Ureter (tissue), 1 donor: ENCODE measurements at regions not wholly inside any gene's neighbourhood (a gene's known extent, or its start where the extent isn't known, plus 50 kb on each side); places are given as distances from the start of the nearest gene placed in this dataset.
"Not testable (repeated sequence)": the region's sequence is repeated elsewhere in the genome, so short reads cannot be mapped to it uniquely, and the experiment has no call there.

Source experiments
- DNase-seq: peaks from one replicate; pipeline ENCODE4 v3.0.0-alpha.2; 2020; ENCODE audit warnings: low spot score
- donor health status: DM: yes; HTN: yes; CAD: no.

DNA sequence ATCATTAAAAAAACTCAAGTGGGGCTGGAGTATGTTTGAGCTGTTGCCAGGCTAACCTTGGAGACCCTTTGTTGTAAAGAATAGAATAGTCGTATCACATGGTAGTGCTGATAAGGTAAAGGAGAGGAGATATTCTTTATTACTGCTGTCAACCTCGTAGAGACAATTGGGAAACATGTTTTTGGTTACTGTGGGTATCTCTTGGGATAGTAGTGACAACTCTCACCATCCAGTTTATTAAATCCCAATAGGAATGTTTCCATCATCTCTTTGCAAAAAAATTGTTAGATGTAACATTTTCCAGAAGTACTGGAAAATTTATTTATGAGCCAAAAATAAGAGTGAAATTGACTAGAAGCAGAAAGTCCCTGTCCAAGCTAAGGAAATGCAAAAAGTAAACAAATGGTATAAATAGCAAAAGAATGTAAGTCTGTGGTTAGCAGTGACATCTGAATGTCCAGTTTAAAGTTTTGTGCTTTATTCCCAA lies 829.3 kb upstream of the CITED2 start:
- no peak for DNase-seq

DNA sequence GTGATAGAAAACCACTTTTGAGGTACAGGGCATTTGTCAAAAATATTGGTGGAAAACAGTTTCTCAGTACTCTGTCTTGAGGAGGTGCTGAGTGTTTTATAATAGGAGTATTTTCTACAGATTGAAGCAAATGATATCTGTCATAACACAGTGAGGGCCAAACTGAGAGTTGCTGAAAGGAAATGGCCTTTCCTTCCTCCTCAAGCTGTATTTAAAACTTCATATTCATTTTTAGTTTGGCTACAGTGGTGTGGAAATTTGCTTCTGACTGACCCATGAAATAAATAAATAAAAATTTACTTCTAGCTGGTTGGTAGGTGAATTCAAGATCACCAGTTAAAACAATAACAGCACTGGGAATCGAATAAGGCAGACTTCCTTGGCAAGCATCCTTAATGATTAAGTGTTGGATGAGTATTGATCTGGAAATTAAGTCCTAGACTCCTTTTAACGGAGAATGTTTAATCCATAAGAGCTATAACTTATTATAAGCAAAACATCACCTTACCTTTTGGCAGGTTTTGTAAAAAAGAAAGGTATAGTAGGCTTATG lies 828.6 kb upstream of the CITED2 start:
- no peak for DNase-seq

DNA sequence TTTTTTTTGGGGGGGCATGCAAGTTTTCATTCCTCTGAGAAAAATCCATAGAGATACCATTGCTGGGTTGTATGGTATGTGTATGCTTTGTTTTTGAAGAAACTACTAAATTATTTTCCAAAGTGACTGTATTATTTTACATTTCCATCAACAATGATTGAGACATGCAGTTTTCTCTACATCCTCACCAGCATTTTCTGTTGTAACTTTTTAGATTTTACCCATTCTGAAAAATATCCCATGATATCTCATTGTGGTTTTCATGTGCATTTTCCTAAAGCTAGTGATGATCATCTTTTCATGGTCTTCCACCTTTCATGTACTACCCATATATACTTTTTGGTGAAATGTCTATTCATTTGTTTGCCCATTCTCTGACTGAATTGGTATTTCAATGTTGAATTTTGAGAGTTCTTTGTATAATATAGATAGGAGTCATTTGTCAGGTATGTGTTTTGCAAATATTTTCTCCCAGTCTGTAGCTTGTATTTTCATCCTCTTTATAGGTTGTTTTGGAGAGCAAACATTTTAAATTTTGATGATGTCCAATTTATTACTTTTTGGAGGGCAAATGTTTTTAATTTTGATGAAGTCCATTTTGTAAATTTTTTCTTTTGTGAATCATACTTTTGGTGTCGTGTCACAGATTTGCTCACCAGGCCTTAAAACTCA lies 827.5 kb upstream of the CITED2 start:
- DNase-seq: no peak

DNA sequence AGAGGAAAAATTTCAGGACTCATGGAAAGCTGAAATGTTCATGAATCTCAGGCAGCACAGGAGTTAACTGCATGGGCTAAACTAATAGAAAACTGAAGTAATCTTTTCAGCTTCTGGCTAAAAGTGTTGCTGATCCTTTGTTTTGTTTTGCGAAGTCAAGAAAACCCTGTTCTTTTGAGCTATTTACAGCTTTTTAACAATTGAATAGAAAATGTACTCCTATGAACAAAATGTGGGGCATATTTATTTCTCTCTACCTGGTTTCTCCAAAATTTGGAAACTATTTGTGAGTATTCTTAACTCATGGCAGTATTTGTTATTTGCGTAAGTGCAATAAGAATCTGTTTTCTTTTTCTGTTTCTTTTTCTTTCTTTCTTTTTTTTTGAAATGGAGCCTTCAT lies 818.8 kb upstream of the CITED2 start:
- no peak for DNase-seq

DNA sequence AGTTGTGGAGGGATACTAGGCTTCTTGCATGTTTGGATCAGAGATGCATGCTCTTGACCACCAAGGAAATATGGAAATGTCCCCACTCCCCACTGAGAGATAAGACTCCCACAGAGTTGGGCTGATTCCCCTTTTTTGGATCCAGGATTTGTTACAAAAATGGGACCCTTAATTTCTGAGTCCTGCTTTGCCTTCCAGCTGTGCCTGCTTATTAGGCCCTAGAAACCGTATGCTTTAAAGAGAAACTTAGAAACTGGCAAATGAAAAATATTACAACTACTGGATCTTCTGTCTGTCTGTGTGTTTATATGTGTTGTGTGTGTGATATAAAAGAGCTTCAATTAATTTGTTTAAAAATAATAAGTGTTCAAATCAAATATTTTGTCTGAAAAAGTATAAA lies 817.6 kb upstream of the CITED2 start:
- no peak for DNase-seq

DNA sequence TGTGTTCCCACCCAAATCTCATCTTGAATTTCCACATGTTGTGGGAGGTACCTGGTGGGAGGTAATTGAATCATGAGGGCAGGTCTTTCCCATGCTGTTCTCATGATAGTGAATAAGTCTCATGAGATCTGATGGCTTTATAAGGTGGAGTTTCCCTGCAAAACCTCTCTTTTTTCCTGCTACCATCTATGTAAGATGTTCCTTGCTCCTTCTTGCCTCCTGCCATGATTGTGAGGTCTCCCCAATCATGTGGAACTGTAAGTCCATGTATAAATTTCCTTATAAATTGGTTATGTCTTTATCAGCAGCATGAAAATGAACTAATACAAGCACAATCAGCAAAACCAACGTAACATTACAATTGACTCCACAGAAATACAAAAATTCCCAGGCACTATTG lies 814.8 kb upstream of the CITED2 start:
- not testable (repeated sequence) for DNase-seq

DNA sequence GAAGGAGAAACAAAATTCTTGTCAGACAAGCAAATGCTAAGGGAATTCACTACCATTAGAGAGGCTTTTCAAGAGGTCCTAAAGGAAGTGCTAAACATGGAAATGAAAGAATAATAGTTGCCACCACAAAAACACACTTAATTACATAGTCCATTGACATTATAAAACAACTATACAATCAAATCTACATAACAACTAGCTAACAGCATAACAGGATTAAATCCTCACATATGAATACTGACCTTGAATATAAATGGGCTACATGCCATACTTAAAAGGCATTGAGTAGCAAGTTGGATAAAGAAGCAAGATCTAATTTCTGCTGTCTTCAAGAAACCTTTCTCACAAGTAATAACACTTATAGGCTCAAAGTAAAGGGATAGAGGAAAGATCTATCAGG lies 811.5 kb upstream of the CITED2 start:
- DNase-seq: no peak

DNA sequence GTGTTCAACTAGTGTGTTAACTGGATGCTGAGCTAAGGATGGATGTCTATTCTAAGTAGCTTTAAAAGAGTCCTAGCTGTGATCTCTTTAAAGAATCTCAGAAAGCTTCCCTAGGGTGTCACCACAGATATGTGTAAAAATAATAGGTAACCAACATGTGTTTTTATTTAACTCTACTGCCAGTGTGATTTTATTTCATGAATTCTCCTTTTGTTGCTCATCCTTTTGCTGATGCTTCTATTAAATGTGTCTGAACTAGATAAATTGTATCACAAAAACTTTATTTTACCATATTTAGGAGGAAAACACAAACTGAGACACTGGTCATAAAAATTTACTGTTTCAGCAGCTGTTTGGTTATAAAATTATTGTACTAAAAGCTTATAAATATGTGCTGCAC lies 809.4 kb upstream of the CITED2 start:
- no peak for DNase-seq

DNA sequence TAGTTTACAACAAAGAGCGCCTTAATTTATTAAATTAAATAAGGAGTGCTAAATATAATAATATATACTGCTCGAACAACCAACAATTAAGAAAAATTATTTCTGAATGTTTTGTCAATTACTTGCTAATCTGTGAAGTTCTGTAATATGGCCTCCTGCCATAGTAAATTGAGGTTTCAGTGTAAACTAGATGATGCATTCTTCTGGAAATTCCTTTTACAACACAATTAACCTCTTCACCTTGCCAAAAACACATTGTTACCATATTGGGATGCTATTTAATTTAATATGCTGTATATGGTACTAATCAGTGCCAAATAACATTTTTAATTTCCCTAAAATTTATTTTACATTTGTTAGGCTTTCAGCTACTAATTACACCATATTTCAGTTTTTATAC lies 808.4 kb upstream of the CITED2 start:
- DNase-seq: no peak

DNA sequence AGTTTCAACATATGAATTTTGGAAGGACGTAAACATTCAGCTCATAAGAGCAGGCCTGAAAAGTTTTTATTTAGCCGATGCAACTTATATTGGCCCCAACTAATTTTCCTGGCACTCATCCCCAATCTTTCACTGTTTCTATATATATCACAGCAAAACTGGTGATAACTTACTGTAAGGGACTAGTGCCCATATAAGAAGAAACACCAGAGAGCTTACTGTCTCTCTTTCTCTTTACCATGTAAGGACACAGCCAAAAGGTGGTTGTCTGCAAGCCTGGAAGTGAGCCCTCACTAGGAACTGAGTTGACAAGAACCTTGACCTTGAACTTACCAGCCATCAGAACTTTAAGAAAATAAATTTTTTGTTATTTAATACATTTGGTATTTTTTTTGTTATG lies 807.4 kb upstream of the CITED2 start:
- DNase-seq: no peak

DNA sequence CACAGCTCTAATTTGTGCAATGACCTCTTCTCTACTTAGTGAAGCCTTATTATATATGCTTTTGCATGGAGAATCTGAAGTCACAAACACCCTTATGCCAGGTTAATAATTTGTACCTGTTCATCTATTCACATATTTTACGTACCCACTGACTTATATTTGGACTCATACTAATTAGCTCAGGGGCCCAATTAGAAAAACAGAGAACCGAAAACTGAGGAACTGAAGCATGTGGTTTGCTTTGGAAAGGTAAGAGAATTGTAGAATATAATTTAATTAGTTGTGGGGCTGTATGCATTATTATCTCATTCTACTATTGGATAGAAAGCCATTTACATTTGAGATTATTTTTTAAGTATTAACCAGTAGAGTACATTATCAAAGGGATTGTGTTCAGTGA lies 805.9 kb upstream of the CITED2 start:
- no peak for DNase-seq

DNA sequence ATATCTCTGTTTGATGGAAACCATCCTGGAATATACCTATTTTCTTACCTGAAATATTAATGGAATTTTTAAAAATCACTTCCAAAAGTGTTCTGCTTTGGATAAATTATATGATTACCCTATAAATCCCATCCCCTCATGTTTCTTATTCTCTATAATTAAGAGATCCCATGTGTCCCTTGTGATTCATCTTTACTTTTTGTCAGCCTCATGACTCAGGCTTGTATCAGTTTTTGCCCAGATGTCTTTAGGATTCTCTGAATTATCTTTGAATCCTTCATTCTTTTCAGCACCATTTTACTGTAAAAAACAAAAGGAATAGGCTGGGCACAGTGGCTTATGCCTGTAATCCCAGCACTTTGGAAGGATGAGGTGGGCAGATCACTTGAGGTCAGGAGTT lies 804.5 kb upstream of the CITED2 start:
- no peak for DNase-seq

DNA sequence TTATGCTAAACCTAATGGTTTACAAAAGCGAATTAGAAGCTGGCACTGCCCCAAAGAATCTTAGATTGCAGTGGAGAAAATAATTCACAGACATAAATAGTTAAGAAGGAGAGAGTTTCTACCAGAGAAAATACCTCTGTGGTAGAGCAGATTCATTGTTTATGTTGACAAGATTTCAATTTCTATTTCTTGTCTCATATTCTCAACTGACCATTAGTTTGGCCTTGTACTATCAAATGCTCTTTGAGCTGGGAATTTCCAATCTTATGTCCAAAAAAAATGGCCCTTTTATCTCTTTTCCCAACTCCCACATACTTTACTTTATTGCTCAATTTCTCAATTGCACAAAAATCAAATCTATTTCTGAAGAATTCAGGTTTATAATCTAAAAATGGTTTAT lies 804.1 kb upstream of the CITED2 start:
- DNase-seq: no peak

DNA sequence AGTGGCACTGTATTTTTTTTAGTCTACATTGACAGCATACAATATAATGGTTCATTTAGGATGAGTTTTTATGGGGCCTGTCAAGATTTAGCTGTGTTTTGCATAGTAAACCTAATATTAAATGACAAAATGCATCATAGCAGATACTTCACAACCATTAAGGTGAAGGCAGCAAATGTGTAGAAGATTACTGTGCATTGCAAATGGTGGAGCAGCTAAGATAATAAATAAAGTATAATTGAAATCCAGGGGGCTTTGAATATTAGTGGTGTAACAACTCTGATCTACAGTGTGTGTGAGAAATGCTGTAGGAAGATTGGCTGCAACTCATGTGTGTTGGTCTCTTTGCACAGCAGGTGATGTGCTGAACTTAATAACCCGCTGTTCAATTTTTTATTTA lies 801.9 kb upstream of the CITED2 start:
- no peak for DNase-seq

DNA sequence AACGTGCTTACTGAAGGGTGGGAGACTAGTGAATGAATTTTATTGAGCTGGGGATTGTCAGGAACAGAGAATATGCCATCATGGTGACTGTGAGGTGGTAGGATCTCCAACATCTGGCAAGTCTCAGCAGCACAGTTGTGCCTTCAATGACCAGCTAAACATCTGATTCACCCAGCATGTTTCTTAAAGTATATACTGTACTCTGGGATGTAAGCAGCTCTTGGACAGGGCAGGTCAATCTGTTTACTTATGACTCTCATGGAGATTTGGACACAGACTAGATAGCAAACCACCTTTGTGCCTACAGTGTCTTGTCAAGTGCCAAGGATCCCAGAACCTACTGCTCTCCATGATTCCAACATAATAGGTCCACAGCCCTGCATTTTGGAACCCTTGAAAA lies 801.0 kb upstream of the CITED2 start:
- no peak for DNase-seq

DNA sequence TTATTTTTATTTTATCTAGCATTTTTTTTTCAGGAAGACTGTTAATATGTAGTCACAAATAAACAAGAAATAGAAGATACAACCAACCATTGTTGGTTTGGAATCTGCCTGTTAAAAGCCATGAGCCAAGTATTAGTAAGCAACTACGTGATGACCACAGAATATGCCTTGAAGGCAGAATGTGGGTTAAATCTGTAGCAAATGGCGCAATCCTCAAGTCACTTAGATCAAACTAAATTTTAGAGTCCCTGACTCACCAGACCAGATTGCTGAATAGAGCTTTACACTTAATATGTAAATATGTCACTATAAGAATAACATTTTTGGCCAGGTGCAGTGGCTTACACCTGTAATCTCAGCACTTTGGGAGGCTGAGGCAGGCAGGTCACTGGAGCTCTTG lies 800.1 kb upstream of the CITED2 start:
- DNase-seq: no peak

DNA sequence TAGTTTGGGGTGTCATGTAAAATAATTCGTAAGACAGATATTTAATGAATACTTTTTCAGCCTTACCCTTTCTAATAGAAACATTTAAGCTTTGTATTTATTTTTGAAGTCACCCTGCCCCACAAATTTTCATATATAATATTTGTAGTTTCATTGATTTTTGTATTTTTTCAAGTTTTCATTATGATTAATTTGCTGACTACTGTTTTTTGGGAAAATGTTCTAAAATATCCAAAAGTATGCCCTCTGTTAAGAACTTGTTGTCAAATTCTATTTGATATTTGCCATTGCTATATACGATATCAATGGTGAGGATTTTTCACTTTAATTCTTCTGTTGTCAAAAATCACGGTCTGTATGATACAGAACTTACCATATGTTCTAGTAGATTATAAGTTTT lies 793.9 kb upstream of the CITED2 start:
- DNase-seq: no peak

DNA sequence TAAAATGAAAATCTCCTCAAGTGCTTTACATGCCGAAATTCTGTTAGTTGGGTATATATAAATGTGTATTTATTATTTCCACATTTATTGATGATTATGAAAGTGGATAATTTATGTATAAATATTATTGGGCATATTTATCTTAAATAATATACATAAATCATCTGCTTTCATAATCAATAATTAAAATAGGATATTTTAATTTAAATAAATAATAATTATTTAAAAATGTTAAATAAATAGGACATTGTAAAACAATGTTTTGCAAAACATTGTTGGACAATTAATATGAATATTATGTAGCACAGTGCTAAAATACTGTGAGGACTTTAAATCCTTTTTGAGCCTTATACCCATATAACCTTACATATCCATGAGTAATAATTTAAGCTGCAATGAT lies 786.5 kb upstream of the CITED2 start:
- DNase-seq: no peak

DNA sequence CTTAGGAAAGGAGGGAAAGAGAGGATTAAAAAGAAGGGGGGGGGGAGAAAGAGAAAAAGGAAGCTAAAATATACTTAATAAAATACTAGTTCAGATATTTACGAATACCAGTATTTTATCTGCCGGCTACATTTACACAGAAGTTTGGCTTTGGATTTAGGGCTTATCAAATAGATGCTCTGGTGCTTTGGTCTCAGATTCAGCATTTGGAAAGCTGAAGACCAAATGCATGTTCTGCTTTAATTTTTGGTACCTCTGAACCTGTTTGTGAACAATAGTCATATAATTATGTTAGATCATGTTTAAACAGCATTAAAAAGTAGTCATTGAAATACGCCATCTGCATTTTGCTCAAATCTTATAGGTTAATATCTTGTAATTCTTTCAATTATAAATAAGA lies 786.0 kb upstream of the CITED2 start:
- DNase-seq: no peak

DNA sequence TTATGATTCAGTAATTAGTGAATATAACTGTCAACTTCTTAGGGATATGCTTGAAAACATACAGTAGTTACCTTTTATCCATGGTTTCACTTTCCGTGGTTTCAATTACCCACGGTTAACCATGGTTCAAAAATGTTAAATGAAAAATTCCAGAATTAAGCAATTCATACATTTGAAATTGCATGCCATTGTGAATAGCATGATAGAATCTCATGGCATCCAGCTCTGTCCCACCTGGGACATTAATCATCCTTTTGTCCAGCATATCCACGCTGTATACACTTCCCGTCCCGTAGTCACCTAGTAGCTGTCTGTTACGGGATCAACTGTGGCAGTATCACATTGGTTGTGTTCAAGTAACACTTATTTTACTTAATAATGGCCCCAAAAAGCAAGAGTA lies 781.7 kb upstream of the CITED2 start:
- DNase-seq: no peak

DNA sequence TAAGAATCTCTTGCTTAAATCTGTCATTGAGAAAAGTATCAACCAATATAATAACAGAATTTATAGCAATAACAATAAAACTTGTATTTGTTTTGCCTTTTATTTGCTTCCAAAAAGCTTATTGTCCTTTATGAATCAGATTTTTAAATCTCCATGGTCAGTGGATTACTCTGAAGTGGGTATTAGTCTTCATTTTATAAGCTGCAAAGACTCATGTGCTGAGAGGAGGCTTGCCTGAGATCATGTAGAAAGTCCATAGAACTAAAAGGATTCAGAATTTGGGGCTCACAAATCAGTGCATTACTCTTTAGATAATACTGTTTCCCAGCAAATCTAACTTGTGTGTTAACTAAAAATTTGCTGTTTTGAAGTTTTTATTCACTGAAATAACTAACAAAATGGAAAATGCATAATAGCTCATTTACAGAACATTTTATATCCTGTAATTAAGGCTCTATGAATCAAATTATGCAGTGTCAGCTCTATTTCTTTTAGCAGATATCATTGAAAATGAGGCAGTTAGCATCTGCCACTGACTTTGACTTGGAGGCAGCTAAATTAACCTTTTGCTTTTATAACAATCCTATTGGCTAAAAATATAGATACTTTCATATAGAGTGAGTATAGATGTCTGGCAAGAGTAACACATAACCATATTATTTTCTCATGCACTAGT lies 781.1 kb upstream of the CITED2 start:
- DNase-seq: no peak

DNA sequence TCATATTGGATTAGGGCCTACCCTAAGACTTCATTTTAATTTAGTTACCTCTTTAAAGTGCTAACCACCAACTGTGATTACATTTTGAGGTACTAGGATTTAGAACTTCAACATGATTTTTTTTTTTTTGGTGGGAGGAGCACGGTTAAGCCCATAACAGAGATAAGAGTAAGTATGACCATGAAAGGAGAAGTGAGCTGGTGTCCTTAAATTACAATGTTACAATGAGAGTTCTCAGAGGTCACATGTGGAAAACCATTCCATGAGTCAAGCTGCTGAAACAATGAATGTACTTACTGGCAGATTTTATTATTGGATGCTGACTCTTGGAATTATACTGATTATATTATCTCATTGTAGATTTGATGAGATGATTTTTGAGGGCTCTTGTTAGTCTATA lies 779.3 kb upstream of the CITED2 start:
- DNase-seq: no peak
